Activated T-helper 17 cell treated with anti-CD3 and anti-CD28 coated beads, Interleukin-2, amount 50 U/mL, for 72 hours (primary cell): ENCODE measurements at regions not wholly inside any gene's neighbourhood (a gene's known extent, or its start where the extent isn't known, plus 50 kb on each side); places are given as distances from the start of the nearest gene placed in this dataset.

Experiments used
- ATAC-seq: fragments of 150-1000 bp; cut with Tn5 transposase; replicated peaks from 2 replicates; pipeline ENCODE4 v1.10.0; 2021; ENCODE audit warnings: mild to moderate bottlenecking, moderate library complexity
- H3K27ac Mint-ChIP-seq: one replicate; pipeline ENCODE4 v1.8.0; 2022; ENCODE audit warnings: mixed read lengths
- H3K27me3 Mint-ChIP-seq: one replicate; pipeline ENCODE4 v1.8.0; 2022; ENCODE audit warnings: mixed read lengths
- H3K36me3 Mint-ChIP-seq: one replicate; pipeline ENCODE4 v1.8.0; 2022; ENCODE audit warnings: low read depth, mild to moderate bottlenecking, mixed read lengths
- H3K4me1 Mint-ChIP-seq: one replicate; pipeline ENCODE4 v1.8.0; 2022; ENCODE audit warnings: mixed read lengths
- H3K4me3 Mint-ChIP-seq: one replicate; pipeline ENCODE4 v1.8.0; 2022; ENCODE audit warnings: mild to moderate bottlenecking, mixed read lengths
- H3K9me3 Mint-ChIP-seq: one replicate; pipeline ENCODE4 v1.8.0; 2022; ENCODE audit warnings: mixed read lengths

DNA sequence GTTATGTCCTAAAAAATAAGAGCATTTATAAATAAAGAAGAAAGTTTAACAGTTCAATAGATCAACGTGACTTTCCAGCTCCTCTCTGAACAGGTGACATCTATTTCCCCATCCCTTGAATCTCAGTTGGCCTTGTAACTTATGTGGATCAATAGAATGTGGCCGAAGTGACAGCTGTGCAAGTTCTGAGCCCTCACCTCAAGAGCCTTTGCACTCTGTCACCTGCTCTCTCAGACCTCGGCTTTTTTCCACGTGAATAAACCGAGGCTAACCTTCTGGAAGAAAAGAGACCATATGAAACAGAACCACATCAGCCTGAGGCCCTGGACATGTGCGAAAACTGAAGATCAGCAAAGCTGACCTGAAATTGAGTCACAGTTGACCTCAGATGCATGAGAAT is 253.0 kb downstream of the DAD1 start:
- no peak for ATAC-seq
- Mint-ChIP-seq H3K36me3 (no peaks in the 10 kb centered on the region), H3K4me1 (no peaks in the 10 kb centered on the region)

DNA sequence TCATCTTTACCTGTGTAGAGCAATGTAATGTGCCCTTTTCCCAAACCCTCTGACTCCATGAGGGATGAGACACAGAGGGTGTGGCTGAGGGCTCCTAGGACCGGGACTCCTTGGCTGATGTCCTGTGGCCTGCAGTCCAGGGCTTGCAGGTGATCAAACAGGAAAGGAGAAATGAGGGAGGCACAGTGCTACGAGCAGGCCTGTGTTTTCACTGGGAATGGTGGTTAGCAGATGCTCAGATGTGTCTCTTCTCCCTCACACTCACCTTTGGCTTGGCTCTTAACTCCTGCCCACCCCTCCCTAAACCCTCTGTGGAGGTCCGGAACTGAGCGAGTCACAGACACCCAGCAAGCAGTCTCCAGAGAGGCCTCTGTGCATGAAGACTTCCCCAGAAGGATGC is 254.4 kb downstream of the DAD1 start:
- no peak overlapping the region for H3K4me3 Mint-ChIP-seq
- no peak overlapping the region for H3K27ac Mint-ChIP-seq
- H3K9me3 Mint-ChIP-seq, result no peaks in the 10 kb centered on the region
- H3K36me3 Mint-ChIP-seq, result no peaks in the 10 kb centered on the region
- H3K27me3 Mint-ChIP-seq, result no peaks in the 10 kb centered on the region
- H3K4me1 Mint-ChIP-seq, result no peaks in the 10 kb centered on the region
- no peak for ATAC-seq

More for the DNA sequence above, 253.0 kb downstream of the DAD1 start:
- no peaks in the 10 kb centered on the region for H3K27me3 Mint-ChIP-seq
- no peak overlapping the region for H3K4me3 Mint-ChIP-seq
- H3K27ac Mint-ChIP-seq, result no peak overlapping the region
- H3K9me3 Mint-ChIP-seq, result no peaks in the 10 kb centered on the region

DNA sequence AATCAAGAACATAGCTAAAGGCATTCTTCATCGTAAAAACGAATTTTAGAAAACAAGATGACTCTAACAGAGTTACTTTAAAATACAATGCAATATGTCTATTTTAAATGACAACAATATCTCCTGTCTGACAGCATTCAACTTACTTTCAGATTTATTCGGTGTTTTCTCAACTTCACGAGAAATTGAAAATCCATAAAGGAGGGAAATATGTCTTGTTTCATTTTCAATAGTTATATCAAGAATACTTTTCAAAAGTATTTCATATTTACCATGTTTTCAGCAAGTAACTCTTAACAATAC is 254.8 kb downstream of the DAD1 start:
- no peak overlapping the region for H3K27ac Mint-ChIP-seq
- no peaks in the 10 kb centered on the region for H3K27me3 Mint-ChIP-seq
- H3K4me3 Mint-ChIP-seq, result no peak overlapping the region
- H3K36me3 Mint-ChIP-seq, result no peaks in the 10 kb centered on the region
- no peaks in the 10 kb centered on the region for H3K9me3 Mint-ChIP-seq
- ATAC-seq, result no peak
- no peaks in the 10 kb centered on the region for H3K4me1 Mint-ChIP-seq

GRCh38 chr14:22333422-22334274 is 255.4 kb downstream of the DAD1 start:
- Mint-ChIP-seq H3K36me3 (no peaks in the 10 kb centered on the region), H3K27ac (no peak overlapping the region), H3K9me3 (no peaks in the 10 kb centered on the region), H3K4me3 (no peak overlapping the region), H3K27me3 (no peaks in the 10 kb centered on the region), H3K4me1 (no peaks in the 10 kb centered on the region)
- no peak for ATAC-seq

GRCh38 chr14:22332686-22333421 is 256.2 kb downstream of the DAD1 start:
- Mint-ChIP-seq H3K4me3 (no peak overlapping the region), H3K27me3 (no peaks in the 10 kb centered on the region), H3K9me3 (no peaks in the 10 kb centered on the region), H3K36me3 (no peaks in the 10 kb centered on the region), H3K4me1 (no peaks in the 10 kb centered on the region), H3K27ac (no peak overlapping the region)
- ATAC-seq, result no peak

DNA sequence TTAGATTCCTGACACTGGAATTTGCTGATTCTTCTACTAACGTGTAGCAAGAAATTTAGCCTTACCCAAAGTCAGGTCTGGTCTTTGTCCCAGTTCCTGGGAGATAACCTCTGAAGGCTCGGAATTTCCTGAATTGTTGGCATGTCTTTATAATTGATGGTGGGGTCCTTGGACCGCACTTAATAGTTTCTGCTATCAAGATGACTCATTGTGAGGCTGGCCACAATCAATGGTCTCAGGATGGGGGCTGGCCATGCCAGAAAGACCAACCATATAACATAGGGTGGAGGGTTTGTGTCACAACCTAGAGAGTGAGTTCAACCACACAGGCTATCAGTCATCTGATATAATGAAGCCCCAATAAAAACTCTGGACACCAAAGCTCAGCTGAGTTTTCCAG is 259.7 kb downstream of the DAD1 start:
- H3K9me3 Mint-ChIP-seq, result no peaks in the 10 kb centered on the region
- H3K4me1 Mint-ChIP-seq, result no peaks in the 10 kb centered on the region
- H3K27me3 Mint-ChIP-seq, result no peaks in the 10 kb centered on the region
- H3K27ac Mint-ChIP-seq, result no peak overlapping the region
- ATAC-seq, result no peak
- H3K36me3 Mint-ChIP-seq, result no peaks in the 10 kb centered on the region
- no peak overlapping the region for H3K4me3 Mint-ChIP-seq

- no peak overlapping the region for H3K4me3 Mint-ChIP-seq
- H3K36me3 Mint-ChIP-seq, result no peaks in the 10 kb centered on the region
- H3K9me3 Mint-ChIP-seq, result no peaks in the 10 kb centered on the region
- H3K4me1 Mint-ChIP-seq, result no peaks in the 10 kb centered on the region
- H3K27ac Mint-ChIP-seq, result no peak overlapping the region
- H3K27me3 Mint-ChIP-seq, result no peaks in the 10 kb centered on the region
- no peak for ATAC-seq
These were observed 263.2 kb downstream of the DAD1 start for GRCh38 chr14:22325676-22326400.

- Mint-ChIP-seq H3K27ac (no peak overlapping the region), H3K4me1 (no peaks in the 10 kb centered on the region), H3K36me3 (no peaks in the 10 kb centered on the region), H3K4me3 (peak overlapping the region; percentile 46), H3K27me3 (no peaks in the 10 kb centered on the region), H3K9me3 (no peaks in the 10 kb centered on the region)
- no peak for ATAC-seq
These were observed 268.7 kb downstream of the DAD1 start for GRCh38 chr14:22320362-22320750.

- Mint-ChIP-seq H3K4me1 (no peaks in the 10 kb centered on the region), H3K36me3 (no peaks in the 10 kb centered on the region), H3K27ac (no peak overlapping the region), H3K9me3 (no peaks in the 10 kb centered on the region), H3K27me3 (no peaks in the 10 kb centered on the region), H3K4me3 (peak overlapping the region; percentile 46)
- ATAC-seq, result no peak
These were observed 269.3 kb downstream of the DAD1 start for GRCh38 chr14:22319526-22320361.

GRCh38 chr14:22318951-22319350 is 270.1 kb downstream of the DAD1 start:
- H3K9me3 Mint-ChIP-seq, result no peaks in the 10 kb centered on the region
- peak overlapping the region; percentile 46 for H3K4me3 Mint-ChIP-seq
- no peaks in the 10 kb centered on the region for H3K27me3 Mint-ChIP-seq
- no peaks in the 10 kb centered on the region for H3K36me3 Mint-ChIP-seq
- H3K27ac Mint-ChIP-seq, result no peak overlapping the region
- H3K4me1 Mint-ChIP-seq, result no peaks in the 10 kb centered on the region
- ATAC-seq, result no peak

DNA sequence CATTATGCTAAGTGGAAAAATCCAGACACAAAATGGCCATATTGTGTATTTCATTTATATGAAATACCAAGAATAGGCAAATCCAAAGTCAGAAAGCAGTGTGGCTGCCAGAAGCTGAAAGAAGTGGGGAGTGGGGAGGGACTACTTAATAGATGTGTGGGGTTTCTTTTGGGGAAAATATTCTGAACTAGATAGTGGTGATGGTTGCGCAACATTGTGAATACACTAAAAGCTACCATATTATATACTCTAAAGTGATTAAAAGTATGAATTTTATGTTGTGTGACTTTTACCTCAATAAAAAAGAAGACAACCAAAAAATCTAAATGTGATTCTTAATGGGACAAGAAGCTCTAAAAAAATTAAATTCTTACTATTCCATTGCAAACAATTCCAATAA is 272.6 kb downstream of the DAD1 start:
- no peaks in the 10 kb centered on the region for H3K9me3 Mint-ChIP-seq
- H3K4me1 Mint-ChIP-seq, result no peaks in the 10 kb centered on the region
- H3K27ac Mint-ChIP-seq, result no peak overlapping the region

DNA sequence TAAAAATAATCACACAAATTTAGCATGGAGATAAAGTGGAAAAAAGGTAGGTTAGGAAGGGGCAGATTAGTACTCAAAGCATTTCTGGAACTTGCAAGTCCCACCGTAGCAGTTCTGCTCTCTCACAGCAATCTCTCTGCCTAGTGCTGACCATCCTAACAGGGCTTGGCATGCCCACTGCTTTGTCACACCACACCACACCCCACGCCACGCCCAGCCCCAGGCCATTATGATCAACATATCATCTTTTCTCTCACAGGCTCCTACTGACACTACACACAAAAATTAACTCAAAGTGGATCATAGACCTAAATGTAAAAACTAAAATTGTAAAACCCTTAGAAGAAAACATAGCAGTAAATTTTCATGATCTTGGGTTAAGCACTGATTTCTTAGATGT is 273.7 kb downstream of the DAD1 start:
- Mint-ChIP-seq H3K4me3 (peak overlapping the region; percentile 33), H3K9me3 (no peaks in the 10 kb centered on the region), H3K36me3 (no peaks in the 10 kb centered on the region), H3K27ac (no peak overlapping the region), H3K27me3 (no peaks in the 10 kb centered on the region), H3K4me1 (no peaks in the 10 kb centered on the region)
- ATAC-seq, result no peak

More for the DNA sequence above, 272.6 kb downstream of the DAD1 start:
- no peak for ATAC-seq
- no peaks in the 10 kb centered on the region for H3K27me3 Mint-ChIP-seq
- H3K4me3 Mint-ChIP-seq, result no peak overlapping the region
- no peaks in the 10 kb centered on the region for H3K36me3 Mint-ChIP-seq

- Mint-ChIP-seq H3K9me3 (no peaks in the 10 kb centered on the region), H3K4me3 (peak overlapping the region; percentile 33), H3K4me1 (no peaks in the 10 kb centered on the region), H3K27ac (no peak overlapping the region), H3K36me3 (no peaks in the 10 kb centered on the region), H3K27me3 (no peaks in the 10 kb centered on the region)
- no peak for ATAC-seq
These were observed 274.7 kb downstream of the DAD1 start for GRCh38 chr14:22314183-22314820.
